ENCODE measurements at regions not wholly inside any gene's neighbourhood (a gene's known extent, or its start where the extent isn't known, plus 50 kb on each side); places are given as distances from the start of the nearest gene placed in this dataset.

DNA sequence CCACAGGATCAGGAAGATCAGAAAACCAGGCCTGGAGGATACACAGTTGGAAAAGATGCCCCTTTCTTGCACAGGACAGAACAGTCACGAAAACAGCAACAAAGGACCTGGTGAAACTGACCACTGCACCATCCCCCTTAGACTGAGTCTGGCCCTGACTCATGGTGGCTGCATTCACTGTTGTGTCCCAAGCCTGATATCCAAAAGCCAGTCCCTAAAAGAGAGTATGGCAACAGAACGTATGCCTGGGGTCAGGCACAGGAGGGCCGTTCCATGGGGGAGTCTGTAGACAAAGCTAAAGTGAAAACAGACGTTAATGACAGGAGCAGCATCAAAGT lies 301.1 kb upstream of the NBEA start:
- H3K4ac ChIP-seq (ENCODE audit: low read depth, low read length): no peak overlapping the region
- no peak overlapping the region for H2BK12ac ChIP-seq (ENCODE audit: low read length)
- no peak overlapping the region for H3K9ac ChIP-seq (ENCODE audit: low read length)
- H3K14ac ChIP-seq (ENCODE audit: low read length): no peak overlapping the region
- no peak overlapping the region for H2BK120ac ChIP-seq (ENCODE audit: insufficient read depth, low read length, poor library complexity)
- DNase-seq: no peak
- no peak overlapping the region for H3K18ac ChIP-seq (ENCODE audit: low read length)
- no peak overlapping the region for H4K12ac ChIP-seq (ENCODE audit: low read depth, low read length)
- no peak overlapping the region for H3K4me2 ChIP-seq (ENCODE audit: low read length)
- H3K79me2 ChIP-seq (ENCODE audit: control insufficient read depth, insufficient read depth, low read length, poor library complexity): no peaks in the 10 kb centered on the region
- no peak overlapping the region for H4K91ac ChIP-seq (ENCODE audit: low read depth, low read length)
- H2AFZ ChIP-seq (ENCODE audit: insufficient read depth, low read length, poor library complexity): no peak overlapping the region
- WGBS (ENCODE audit: extremely low coverage, insufficient coverage, insufficient read length): no CpG with 5 or more reads among the region's 4 CpGs
- H3K23ac ChIP-seq (ENCODE audit: low read length): no peak overlapping the region
- H3K79me1 ChIP-seq (ENCODE audit: low read length): no peaks in the 10 kb centered on the region
- no peaks in the 10 kb centered on the region for H3K36me3 ChIP-seq (ENCODE audit: control insufficient read depth in 1 of 2, insufficient read depth in 2 of 2, low read length in 2 of 2)
- H3K4me1 ChIP-seq (ENCODE audit: control insufficient read depth in 1 of 2, insufficient read depth in 2 of 2, low read length in 2 of 2): peaks cover 2 to 3% of the 10 kb centered on the region in 2 experiments
- no peak overlapping the region for H2AK5ac ChIP-seq (ENCODE audit: low read length)
- no peak overlapping the region for H3K4me3 ChIP-seq (ENCODE audit: low read depth, low read length)
- H3K27me3 ChIP-seq (ENCODE audit: insufficient read depth, low read length): no peaks in the 10 kb centered on the region
- H4K8ac ChIP-seq (ENCODE audit: low read depth, low read length): no peak overlapping the region
- H2BK5ac ChIP-seq (ENCODE audit: low read depth, low read length, poor library complexity): no peak overlapping the region
- no peaks in the 10 kb centered on the region for H3K9me3 ChIP-seq (ENCODE audit: insufficient read depth, low read depth, low read length)
- H3K27ac ChIP-seq (ENCODE audit: low read depth, low read length): no peak overlapping the region

DNA sequence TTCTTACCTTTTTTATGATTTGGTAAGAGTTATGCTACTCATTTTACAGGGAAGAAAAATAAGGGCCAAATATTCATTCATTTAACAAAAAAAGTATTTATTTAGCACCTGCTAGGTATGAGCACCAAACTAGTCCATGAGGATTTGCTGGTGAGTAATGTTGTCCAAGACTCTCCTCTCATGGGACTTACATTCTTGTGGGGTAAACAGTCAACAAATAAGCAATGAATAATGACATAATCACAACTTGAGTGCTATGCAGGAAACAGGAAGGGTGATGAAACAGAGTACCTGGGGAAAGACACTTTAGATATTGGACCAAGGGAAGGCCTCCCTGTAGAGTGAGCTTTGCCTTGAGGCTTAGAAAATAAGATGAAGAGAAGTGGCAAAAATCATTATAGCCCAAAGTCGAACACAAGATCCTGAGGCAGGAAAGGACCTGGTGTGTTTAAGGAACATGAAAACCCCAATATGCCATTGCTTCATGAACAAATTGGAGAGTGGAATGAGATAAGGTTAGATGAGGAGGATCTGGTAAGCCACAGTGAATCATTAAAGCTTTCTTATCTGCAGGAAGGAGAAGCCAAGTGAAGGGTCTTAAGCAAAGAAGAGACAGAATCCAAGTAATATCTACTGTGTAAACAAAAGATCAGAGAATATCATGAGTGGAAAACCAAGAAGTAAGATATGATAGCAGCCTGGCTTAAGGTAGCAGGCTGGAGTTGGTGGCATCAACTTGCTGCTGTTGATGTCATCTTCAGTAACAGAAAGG lies 294.5 kb upstream of the NBEA start:
- no peak overlapping the region for H2AFZ ChIP-seq (ENCODE audit: insufficient read depth, low read length, poor library complexity)
- no CpG with 5 or more reads among the region's 1 CpG for WGBS (ENCODE audit: extremely low coverage, insufficient coverage, insufficient read length)
- H3K4ac ChIP-seq (ENCODE audit: low read depth, low read length): no peak overlapping the region
- H3K27ac ChIP-seq (ENCODE audit: low read depth, low read length): no peak overlapping the region
- no peak overlapping the region for H4K91ac ChIP-seq (ENCODE audit: low read depth, low read length)
- H3K18ac ChIP-seq (ENCODE audit: low read length): no peak overlapping the region
- H3K4me2 ChIP-seq (ENCODE audit: low read length): no peak overlapping the region
- H3K79me2 ChIP-seq (ENCODE audit: control insufficient read depth, insufficient read depth, low read length, poor library complexity): no peaks in the 10 kb centered on the region
- H2BK120ac ChIP-seq (ENCODE audit: insufficient read depth, low read length, poor library complexity): no peak overlapping the region
- no peaks in the 10 kb centered on the region for H3K9me3 ChIP-seq (ENCODE audit: insufficient read depth, low read depth, low read length)
- H3K14ac ChIP-seq (ENCODE audit: low read length): no peak overlapping the region
- no peak overlapping the region for H2BK5ac ChIP-seq (ENCODE audit: low read depth, low read length, poor library complexity)
- H3K23ac ChIP-seq (ENCODE audit: low read length): no peak overlapping the region
- H2AK5ac ChIP-seq (ENCODE audit: low read length): no peak overlapping the region
- no peaks in the 10 kb centered on the region for H3K27me3 ChIP-seq (ENCODE audit: insufficient read depth, low read length)
- no peak overlapping the region for H4K12ac ChIP-seq (ENCODE audit: low read depth, low read length)
- no peaks in the 10 kb centered on the region for H3K4me1 ChIP-seq (ENCODE audit: control insufficient read depth in 1 of 2, insufficient read depth in 2 of 2, low read length in 2 of 2)
- DNase-seq: no peak
- no peak overlapping the region for H3K4me3 ChIP-seq (ENCODE audit: low read depth, low read length)
- no peak overlapping the region for H3K9ac ChIP-seq (ENCODE audit: low read length)
- no peaks in the 10 kb centered on the region for H3K36me3 ChIP-seq (ENCODE audit: control insufficient read depth in 1 of 2, insufficient read depth in 2 of 2, low read length in 2 of 2)
- H4K8ac ChIP-seq (ENCODE audit: low read depth, low read length): no peak overlapping the region
- no peak overlapping the region for H2BK12ac ChIP-seq (ENCODE audit: low read length)
- no peaks in the 10 kb centered on the region for H3K79me1 ChIP-seq (ENCODE audit: low read length)

DNA sequence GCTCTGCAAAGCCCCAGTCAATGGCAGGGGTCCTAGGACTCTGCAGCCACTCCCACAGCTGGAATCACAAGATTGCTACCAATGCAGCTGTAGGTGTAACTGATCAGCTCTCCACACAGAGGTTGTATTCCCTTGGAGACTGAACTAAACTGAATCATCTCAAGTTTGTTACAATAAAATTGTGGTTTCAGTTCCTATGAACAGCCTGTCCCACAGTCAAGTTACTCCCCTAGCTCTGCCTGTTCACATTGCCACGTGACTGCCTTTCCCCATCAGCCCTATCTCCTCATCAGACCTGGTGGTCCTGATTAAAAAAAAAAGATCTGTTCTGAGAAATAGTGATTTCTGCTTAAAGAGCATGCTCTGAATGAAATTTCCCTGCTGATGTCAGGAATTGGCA lies 287.9 kb upstream of the NBEA start:
- H4K12ac ChIP-seq (ENCODE audit: low read depth, low read length): no peak overlapping the region
- WGBS (ENCODE audit: extremely low coverage, insufficient coverage, insufficient read length): no CpG with 5 or more reads among the region's 1 CpG
- H4K8ac ChIP-seq (ENCODE audit: low read depth, low read length): no peak overlapping the region
- no peak overlapping the region for H3K4me3 ChIP-seq (ENCODE audit: low read depth, low read length)
- H3K4ac ChIP-seq (ENCODE audit: low read depth, low read length): no peak overlapping the region
- no peaks in the 10 kb centered on the region for H3K27me3 ChIP-seq (ENCODE audit: insufficient read depth, low read length)
- H3K23ac ChIP-seq (ENCODE audit: low read length): no peak overlapping the region
- H3K9me3 ChIP-seq (ENCODE audit: insufficient read depth, low read depth, low read length): no peaks in the 10 kb centered on the region
- no peak overlapping the region for H2AFZ ChIP-seq (ENCODE audit: insufficient read depth, low read length, poor library complexity)
- no peak overlapping the region for H2BK12ac ChIP-seq (ENCODE audit: low read length)
- H3K9ac ChIP-seq (ENCODE audit: low read length): no peak overlapping the region
- no peaks in the 10 kb centered on the region for H3K4me1 ChIP-seq (ENCODE audit: control insufficient read depth in 1 of 2, insufficient read depth in 2 of 2, low read length in 2 of 2)
- H3K79me2 ChIP-seq (ENCODE audit: control insufficient read depth, insufficient read depth, low read length, poor library complexity): no peaks in the 10 kb centered on the region
- H2BK5ac ChIP-seq (ENCODE audit: low read depth, low read length, poor library complexity): no peak overlapping the region
- H3K36me3 ChIP-seq (ENCODE audit: control insufficient read depth in 1 of 2, insufficient read depth in 2 of 2, low read length in 2 of 2): no peaks in the 10 kb centered on the region
- H2AK5ac ChIP-seq (ENCODE audit: low read length): no peak overlapping the region
- no peak overlapping the region for H3K18ac ChIP-seq (ENCODE audit: low read length)
- H3K79me1 ChIP-seq (ENCODE audit: low read length): no peaks in the 10 kb centered on the region
- H3K27ac ChIP-seq (ENCODE audit: low read depth, low read length): no peak overlapping the region
- H2BK120ac ChIP-seq (ENCODE audit: insufficient read depth, low read length, poor library complexity): no peak overlapping the region
- no peak overlapping the region for H3K14ac ChIP-seq (ENCODE audit: low read length)
- H4K91ac ChIP-seq (ENCODE audit: low read depth, low read length): no peak overlapping the region
- H3K4me2 ChIP-seq (ENCODE audit: low read length): no peak overlapping the region
- no peak for DNase-seq

DNA sequence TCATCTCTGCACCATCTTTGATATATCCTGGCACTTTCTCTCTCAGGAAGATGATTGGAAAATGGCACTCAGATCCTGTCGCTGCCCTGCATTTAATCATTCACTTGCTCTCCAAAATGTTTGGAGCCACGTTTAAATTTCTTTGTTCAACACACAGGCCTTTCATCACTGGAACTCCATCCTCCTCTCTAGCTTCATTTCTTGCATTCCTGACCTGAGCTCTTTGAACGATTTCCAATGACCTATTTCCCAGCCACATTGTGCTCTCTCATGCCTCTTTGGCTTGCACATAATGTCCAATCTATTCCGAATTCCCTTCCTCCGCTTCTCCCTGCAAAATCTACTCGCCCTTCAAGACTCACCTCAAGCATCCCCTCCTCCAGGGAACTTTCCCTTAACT lies 287.4 kb upstream of the NBEA start:
- H3K27ac ChIP-seq (ENCODE audit: low read depth, low read length): no peak overlapping the region
- no peaks in the 10 kb centered on the region for H3K36me3 ChIP-seq (ENCODE audit: control insufficient read depth in 1 of 2, insufficient read depth in 2 of 2, low read length in 2 of 2)
- H3K4me3 ChIP-seq (ENCODE audit: low read depth, low read length): no peak overlapping the region
- no peaks in the 10 kb centered on the region for H3K79me1 ChIP-seq (ENCODE audit: low read length)
- H2BK5ac ChIP-seq (ENCODE audit: low read depth, low read length, poor library complexity): no peak overlapping the region
- H3K18ac ChIP-seq (ENCODE audit: low read length): no peak overlapping the region
- H2AFZ ChIP-seq (ENCODE audit: insufficient read depth, low read length, poor library complexity): no peak overlapping the region
- H3K23ac ChIP-seq (ENCODE audit: low read length): no peak overlapping the region
- H3K27me3 ChIP-seq (ENCODE audit: insufficient read depth, low read length): no peaks in the 10 kb centered on the region
- H2AK5ac ChIP-seq (ENCODE audit: low read length): no peak overlapping the region
- H3K79me2 ChIP-seq (ENCODE audit: control insufficient read depth, insufficient read depth, low read length, poor library complexity): no peaks in the 10 kb centered on the region
- H3K4me2 ChIP-seq (ENCODE audit: low read length): no peak overlapping the region
- H3K14ac ChIP-seq (ENCODE audit: low read length): no peak overlapping the region
- H4K12ac ChIP-seq (ENCODE audit: low read depth, low read length): no peak overlapping the region
- no peak overlapping the region for H3K9ac ChIP-seq (ENCODE audit: low read length)
- H2BK12ac ChIP-seq (ENCODE audit: low read length): no peak overlapping the region
- no peak overlapping the region for H2BK120ac ChIP-seq (ENCODE audit: insufficient read depth, low read length, poor library complexity)
- no peak overlapping the region for H4K91ac ChIP-seq (ENCODE audit: low read depth, low read length)
- H3K9me3 ChIP-seq (ENCODE audit: insufficient read depth, low read depth, low read length): no peaks in the 10 kb centered on the region
- WGBS (ENCODE audit: extremely low coverage, insufficient coverage, insufficient read length): 100% methylated on average over 3 of the region's 6 CpGs
- DNase-seq: no peak
- no peak overlapping the region for H4K8ac ChIP-seq (ENCODE audit: low read depth, low read length)
- no peak overlapping the region for H3K4ac ChIP-seq (ENCODE audit: low read depth, low read length)
- no peaks in the 10 kb centered on the region for H3K4me1 ChIP-seq (ENCODE audit: control insufficient read depth in 1 of 2, insufficient read depth in 2 of 2, low read length in 2 of 2)

Measured in trophoblast cell (in vitro differentiated cells and primary cell).